Pancreas (tissue), 10 donors: ENCODE measurements at regions not wholly inside any gene's neighbourhood (a gene's known extent, or its start where the extent isn't known, plus 50 kb on each side); places are given as distances from the start of the nearest gene placed in this dataset.
"Not testable (repeated sequence)": the region's sequence is repeated elsewhere in the genome, so short reads cannot be mapped to it uniquely, and the experiment has no call there.

Source experiments
- ATAC-seq, 4 donors: fragments of 200-7000 bp; cut with Tn5 transposase; one replicate each; pipeline versions ENCODE4 v1.8.0 to v1.9.1; 2020; ENCODE audit warnings: mild to moderate bottlenecking in 4 of 4, moderate library complexity in 4 of 4
- DNase-seq, 6 donors: peaks; one replicate each; pipeline ENCODE4 v3.0.0-alpha.2; 2020
- FAIRE-seq: peaks from 2 replicates; lab custom pipeline; 2012; peaks lifted over from hg19 to GRCh38; lab: Jason Lieb, UNC
- H3K27ac ChIP-seq, 4 donors: fragments of 200-600 bp; sonication (generic); 1 replicate in 3 of 4; 2 replicates in 1 of 4; pipeline versions ENCODE4 v1.5.0 to v1.8.0; 2020
- H3K27me3 ChIP-seq, 4 donors: fragments of 200-600 bp; one replicate each; pipeline ENCODE4 v1.8.0; 2021
- H3K36me3 ChIP-seq, 3 donors: fragments of 200-600 bp; sonication (generic) in 1 of 3; one replicate each; pipeline versions ENCODE4 v1.5.0 to v1.8.0; 2020 to 2021
- H3K4me1 ChIP-seq, 3 donors: fragments of 200-600 bp; one replicate each; pipeline ENCODE4 v1.8.0; 2021
- H3K4me3 ChIP-seq, 4 donors: fragments of 200-600 bp; sonication (generic) in 2 of 4; one replicate each; pipeline versions ENCODE4 v1.5.0 to v1.8.0; 2020 to 2021
- H3K9me3 ChIP-seq, 4 donors: fragments of 200-600 bp; one replicate each; pipeline ENCODE4 v1.8.0; 2021
- CTCF ChIP-seq, 4 donors: fragments of 200-600 bp; sonication (generic) in 3 of 4; IDR thresholded peaks; one replicate each; pipeline versions ENCODE4 v1.5.0 to v1.8.0; 2021; ENCODE audit warnings: antibody characterized with exemption in 4 of 4
- WGBS, 2 donors: extraction: QIAGEN DNeasy Blood & Tissue Kit; methylation state at CpG; one replicate each; pipeline ENCODE4 v1.1.7; 2013; 5-methylcytosine and 5-hydroxymethylcytosine counted together
- intact Hi-C, 3 donors: fragments of 100-400 bp; cut with DNase I; formaldehyde crosslinking; loops; one replicate each; pipeline versions ENCODE4 v1.11.1 to v1.14.2; 2022
- donor health status: healthy with polysubstance abuse.
- donor health status: DM: no; HTN: no; CAD: no; lungs with moderate emphysema.
- donor health status: DM: no; HTN: no; CAD: no.
- donor health status: control.
- donor health status: control.
- donor health status: Bipolar disorder and iron deficiency.
- donor health status: DM: yes; HTN: yes; CAD: no.
- donor health status: DM: no; HTN: no; CAD: no.
- donor health status: DM: no; HTN: no; CAD: no.
- donor health status: DM: yes; HTN: yes; CAD: no.

GRCh38 chr5:103860327-103860726 is 297.7 kb upstream of the NUDT12 start:
- DNase-seq (no peak), ATAC-seq (no peak), FAIRE-seq (no peak)
- intact Hi-C loops, result no loop called here
- H3K4me1 ChIP-seq, result no peaks in the 10 kb centered on the region
- no peak for TF ChIP-seq CTCF (IDR thresholded peaks at IDR 0.05)
- no peaks in the 10 kb centered on the region for H3K9me3 ChIP-seq
- no peaks in the 10 kb centered on the region for H3K36me3 ChIP-seq
- H3K27ac ChIP-seq, result no peak overlapping the region
- H3K27me3 ChIP-seq, result no peaks in the 10 kb centered on the region
- 62 to 63% methylated on average over 3 of the region's 3 CpGs for WGBS, 2 donors
- H3K4me3 ChIP-seq, result no peak overlapping the region

- H3K4me1 ChIP-seq, intact Hi-C loops, H3K9me3 ChIP-seq, DNase-seq, H3K27ac ChIP-seq, ATAC-seq, H3K4me3 ChIP-seq, H3K27me3 ChIP-seq, H3K36me3 ChIP-seq, FAIRE-seq: not testable (repeated sequence)
- 82 to 86% methylated on average over 3 of the region's 3 CpGs for WGBS, 2 donors
Measured at GRCh38 chr5:103858367-103858766, 295.8 kb upstream of the NUDT12 start.

- no peaks in the 10 kb centered on the region for H3K27me3 ChIP-seq
- ATAC-seq, result no peak
Measured at GRCh38 chr5:103851091-103851490, 288.5 kb upstream of the NUDT12 start.

GRCh38 chr5:103849934-103850333 is 287.3 kb upstream of the NUDT12 start:
- H3K27ac ChIP-seq, result no peak overlapping the region
- WGBS, 2 donors, result 86 to 92% methylated on average over 3 of the region's 3 CpGs
- H3K4me1 ChIP-seq, result no peaks in the 10 kb centered on the region
- FAIRE-seq, result no peak
- DNase-seq, result no peak
- H3K9me3 ChIP-seq, result no peaks in the 10 kb centered on the region
- no peaks in the 10 kb centered on the region for H3K36me3 ChIP-seq
- no peak for TF ChIP-seq CTCF (IDR thresholded peaks at IDR 0.05)
- no peak overlapping the region for H3K4me3 ChIP-seq
- intact Hi-C loops, result no loop called here
- no peak for ATAC-seq
- no peaks in the 10 kb centered on the region for H3K27me3 ChIP-seq

More at GRCh38 chr5:103851091-103851490, 288.5 kb upstream of the NUDT12 start:
- no peak for DNase-seq
- H3K27ac ChIP-seq, result no peak overlapping the region
- FAIRE-seq, result no peak
- intact Hi-C loops, result no loop called here
- no peaks in the 10 kb centered on the region for H3K4me1 ChIP-seq
- TF ChIP-seq CTCF (IDR thresholded peaks at IDR 0.05), result no peak
- no peaks in the 10 kb centered on the region for H3K36me3 ChIP-seq
- WGBS, 2 donors, result 86 to 89% methylated on average over 1 of the region's 1 CpG
- H3K4me3 ChIP-seq, result no peak overlapping the region
- H3K9me3 ChIP-seq, result no peaks in the 10 kb centered on the region

GRCh38 chr5:103847060-103847459 is 284.5 kb upstream of the NUDT12 start:
- FAIRE-seq (peak; percentile 17), ATAC-seq (no peak), DNase-seq (no peak)
- WGBS, 2 donors, result 75 to 81% methylated on average over 3 of the region's 3 CpGs
- Histone ChIP-seq H3K27me3 (no peaks in the 10 kb centered on the region), H3K9me3 (no peaks in the 10 kb centered on the region), H3K4me1 (no peaks in the 10 kb centered on the region), H3K4me3 (no peak overlapping the region), H3K27ac (no peak overlapping the region), H3K36me3 (no peaks in the 10 kb centered on the region)
- intact Hi-C loops, result no loop called here
- TF ChIP-seq CTCF (IDR thresholded peaks at IDR 0.05), result no peak

- TF ChIP-seq CTCF (IDR thresholded peaks at IDR 0.05), result no peak
- H3K27me3 ChIP-seq, result no peaks in the 10 kb centered on the region
- no peak overlapping the region for H3K27ac ChIP-seq
- no peak for FAIRE-seq
- no peak overlapping the region for H3K4me3 ChIP-seq
- DNase-seq, result no peak
- no peaks in the 10 kb centered on the region for H3K4me1 ChIP-seq
- no peak for ATAC-seq
- intact Hi-C loops, result no loop called here
- H3K9me3 ChIP-seq, result no peaks in the 10 kb centered on the region
- H3K36me3 ChIP-seq, result no peaks in the 10 kb centered on the region
Measured at GRCh38 chr5:103842936-103843335, 280.3 kb upstream of the NUDT12 start.
